Endodermal cell (in vitro differentiated cells): ENCODE measurements at regions not wholly inside any gene's neighbourhood (a gene's known extent, or its start where the extent isn't known, plus 50 kb on each side); places are given as distances from the start of the nearest gene placed in this dataset.

Experiments used
- DNase-seq: peaks from one replicate; pipeline ENCODE4 v3.0.0-alpha.2; 2017
- H3K27ac ChIP-seq: 2 replicates; pipeline ENCODE4 v1.5.1; 2013; ENCODE audit warnings: mild to moderate bottlenecking, low read depth, low read length, moderate library complexity
- H3K27me3 ChIP-seq: 2 replicates; pipeline ENCODE4 v1.6.1; 2013; ENCODE audit warnings: mild to moderate bottlenecking, low read length, moderate library complexity; ENCODE audit not compliant: insufficient read depth, control insufficient read depth, poor library complexity, severe bottlenecking
- H3K36me3 ChIP-seq: 2 replicates; pipeline ENCODE4 v1.7.0; 2013; ENCODE audit warnings: mild to moderate bottlenecking, low read length, moderate library complexity; ENCODE audit not compliant: control insufficient read depth, insufficient read depth
- H3K4me1 ChIP-seq: one replicate; pipeline ENCODE4 v1.7.0; 2013; ENCODE audit warnings: low read length; ENCODE audit not compliant: control insufficient read depth, insufficient read depth
- H3K4me3 ChIP-seq: 2 replicates; pipeline ENCODE4 v1.5.1; 2013; ENCODE audit warnings: mild to moderate bottlenecking, low read length, moderate library complexity
- H3K9ac ChIP-seq: 2 replicates; pipeline ENCODE4 v1.6.1; 2013; ENCODE audit warnings: mild to moderate bottlenecking, low read length, moderate library complexity; ENCODE audit not compliant: poor library complexity, severe bottlenecking; ENCODE audit errors: extremely low read depth
- H3K9me3 ChIP-seq: 2 replicates; pipeline ENCODE4 v1.6.1; 2013; ENCODE audit warnings: mild to moderate bottlenecking, low read length, moderate library complexity; ENCODE audit not compliant: control insufficient read depth
- H3K27ac Mint-ChIP-seq: 2 replicates; pipeline ENCODE4 v1.8.0; 2020; ENCODE audit warnings: mixed read lengths
- H3K27me3 Mint-ChIP-seq: 2 replicates; pipeline ENCODE4 v1.8.0; 2021; ENCODE audit warnings: mild to moderate bottlenecking, mixed read lengths; ENCODE audit not compliant: insufficient read depth
- H3K36me3 Mint-ChIP-seq: 2 replicates; pipeline ENCODE4 v1.8.0; 2020; ENCODE audit warnings: low read depth, mixed read lengths
- H3K4me1 Mint-ChIP-seq: 2 replicates; pipeline ENCODE4 v1.8.0; 2020; ENCODE audit warnings: mixed read lengths
- H3K4me3 Mint-ChIP-seq: 2 replicates; pipeline ENCODE4 v1.8.0; 2020; ENCODE audit warnings: mild to moderate bottlenecking, moderate library complexity, mixed read lengths
- H3K9me3 Mint-ChIP-seq: 2 replicates; pipeline ENCODE4 v1.8.0; 2020; ENCODE audit warnings: mild to moderate bottlenecking, mixed read lengths
- CTCF ChIP-seq: fragments of 200-600 bp; sonication (generic); conservative IDR thresholded peaks from 2 replicates; pipeline ENCODE4 v1.5.0; 2021; ENCODE audit warnings: antibody characterized with exemption, mild to moderate bottlenecking
- WGBS, 2 experiments: methylation state at CpG; one replicate each; pipeline versions ENCODE4 v1.1.5 to v1.1.7; 2013; ENCODE audit warnings: missing lambda C conversion rate in 2 of 2, mixed read lengths in 1 of 2; ENCODE audit not compliant: insufficient coverage in 1 of 2, insufficient read length in 1 of 2; 5-methylcytosine and 5-hydroxymethylcytosine counted together

- DNase-seq = no peak
- 92 to 93% methylated on average over 4 to 5 of the region's 5 CpGs for WGBS, 2 experiments
- H3K27ac Mint-ChIP-seq = no peak overlapping the region
- H3K27me3 ChIP-seq = no peaks in the 10 kb centered on the region
- TF ChIP-seq CTCF = no peak
- H3K36me3 ChIP-seq = no peaks in the 10 kb centered on the region
- H3K9me3 Mint-ChIP-seq = peaks cover 17% of the 10 kb centered on the region
- H3K4me3 ChIP-seq = no peak overlapping the region
- peaks cover 7% of the 10 kb centered on the region for H3K36me3 Mint-ChIP-seq
- no peak overlapping the region for H3K9ac ChIP-seq
- H3K4me1 Mint-ChIP-seq = no peaks in the 10 kb centered on the region
- no peak overlapping the region for H3K27ac ChIP-seq
- H3K9me3 ChIP-seq = no peaks in the 10 kb centered on the region
- H3K27me3 Mint-ChIP-seq = no peaks in the 10 kb centered on the region
- no peaks in the 10 kb centered on the region for H3K4me1 ChIP-seq
- no peak overlapping the region for H3K4me3 Mint-ChIP-seq
These were observed 769.0 kb upstream of the SLITRK1 start for GRCh38 chr13:84651288-84651687.

GRCh38 chr13:84649853-84650252 is 767.6 kb upstream of the SLITRK1 start:
- Histone ChIP-seq H3K4me3 (no peak overlapping the region), H3K27ac (no peak overlapping the region), H3K9ac (no peak overlapping the region), H3K9me3 (no peaks in the 10 kb centered on the region), H3K4me1 (no peaks in the 10 kb centered on the region), H3K27me3 (no peaks in the 10 kb centered on the region), H3K36me3 (no peaks in the 10 kb centered on the region)
- no peak overlapping the region for H3K27ac Mint-ChIP-seq
- 95 to 100% methylated on average over 2 to 3 of the region's 4 CpGs for WGBS, 2 experiments
- no peaks in the 10 kb centered on the region for H3K4me1 Mint-ChIP-seq
- peaks cover 7% of the 10 kb centered on the region for H3K36me3 Mint-ChIP-seq
- peaks cover 17% of the 10 kb centered on the region for H3K9me3 Mint-ChIP-seq
- TF ChIP-seq CTCF = no peak
- no peaks in the 10 kb centered on the region for H3K27me3 Mint-ChIP-seq
- no peak for DNase-seq
- H3K4me3 Mint-ChIP-seq = no peak overlapping the region

DNA sequence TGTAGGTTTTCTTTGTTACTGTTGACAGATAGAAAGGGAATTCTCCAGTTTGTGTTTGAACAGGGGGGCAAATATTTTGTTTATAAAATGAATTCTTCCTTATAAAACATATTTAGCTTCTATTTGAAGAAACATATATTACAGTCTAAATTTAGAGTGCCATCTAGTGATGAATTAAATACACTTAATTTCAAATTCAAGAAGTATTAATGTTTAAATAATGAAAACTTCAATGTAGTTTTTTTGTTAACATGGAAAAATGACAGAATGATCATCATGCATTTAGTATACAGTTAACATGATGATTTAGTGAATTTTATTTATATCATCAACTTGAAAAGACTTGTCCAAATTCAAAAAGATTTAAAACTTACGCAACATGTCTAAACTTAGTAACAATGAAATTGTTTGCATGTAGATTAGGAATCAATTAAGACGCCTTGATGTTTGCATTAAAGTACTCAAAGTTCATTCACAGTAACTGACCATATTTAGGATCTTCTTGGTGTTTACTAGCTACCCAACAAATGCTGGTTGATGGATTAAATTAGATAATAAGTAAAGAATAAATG is 765.9 kb upstream of the SLITRK1 start:
- no peak overlapping the region for H3K27ac Mint-ChIP-seq
- H3K27ac ChIP-seq = no peak overlapping the region
- no peaks in the 10 kb centered on the region for H3K27me3 ChIP-seq
- H3K9ac ChIP-seq = no peak overlapping the region
- no peaks in the 10 kb centered on the region for H3K9me3 Mint-ChIP-seq
- H3K4me3 ChIP-seq = no peak overlapping the region
- no peaks in the 10 kb centered on the region for H3K4me1 Mint-ChIP-seq
- no peaks in the 10 kb centered on the region for H3K27me3 Mint-ChIP-seq
- no peaks in the 10 kb centered on the region for H3K36me3 Mint-ChIP-seq
- no peak overlapping the region for H3K4me3 Mint-ChIP-seq
- H3K4me1 ChIP-seq = no peaks in the 10 kb centered on the region
- H3K9me3 ChIP-seq = no peaks in the 10 kb centered on the region
- DNase-seq = no peak
- TF ChIP-seq CTCF = no peak
- H3K36me3 ChIP-seq = no peaks in the 10 kb centered on the region
- WGBS, 2 experiments = 95% methylated on average over 2 of the region's 2 CpGs; no CpG with 5 or more reads in 1 of the 2 experiments
